ENCODE measurements at regions not wholly inside any gene's neighbourhood (a gene's known extent, or its start where the extent isn't known, plus 50 kb on each side); places are given as distances from the start of the nearest gene placed in this dataset.
"Not testable (repeated sequence)": the region's sequence is repeated elsewhere in the genome, so short reads cannot be mapped to it uniquely, and the experiment has no call there.

DNA sequence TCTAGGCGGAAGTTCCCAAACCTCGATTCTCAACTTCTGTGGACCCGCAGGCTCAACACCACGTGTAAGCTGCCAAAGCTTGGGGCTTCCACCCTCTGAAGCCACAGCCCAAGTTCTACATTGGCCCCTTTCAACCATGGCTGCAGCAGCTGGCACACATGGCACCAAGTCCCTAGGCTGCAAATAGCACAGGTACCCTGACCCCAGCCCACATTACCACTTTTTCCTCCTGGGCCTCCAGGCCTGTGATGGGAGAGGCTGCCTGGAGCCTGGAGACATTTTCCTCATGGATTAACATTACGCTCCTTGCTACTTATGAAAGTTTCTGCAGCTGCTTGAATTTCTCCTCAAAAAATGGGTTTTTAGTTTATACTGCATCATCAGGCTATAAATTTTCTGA, 479.5 kb downstream of the PCDH7 start:
- no peak for DNase-seq

DNA sequence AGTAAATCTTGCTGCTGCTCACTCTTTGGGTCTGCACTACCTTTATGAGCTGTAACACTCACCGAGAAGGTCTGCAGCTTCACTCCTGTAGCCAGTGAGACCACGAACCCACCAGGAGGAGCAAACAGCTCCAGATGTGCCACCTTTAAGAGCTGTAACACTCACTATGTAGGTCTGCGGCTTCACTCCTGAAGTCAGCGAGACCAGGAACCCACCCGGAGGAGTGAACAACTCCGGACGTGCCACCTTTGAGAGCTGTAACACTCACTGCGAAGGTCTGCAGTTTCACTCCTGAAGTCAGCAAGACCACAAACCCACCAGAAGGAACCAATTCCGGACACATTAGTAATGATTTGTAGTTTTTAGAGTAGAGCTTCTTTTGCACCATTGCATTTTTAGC, 481.9 kb downstream of the PCDH7 start:
- DNase-seq: not testable (repeated sequence)

DNA sequence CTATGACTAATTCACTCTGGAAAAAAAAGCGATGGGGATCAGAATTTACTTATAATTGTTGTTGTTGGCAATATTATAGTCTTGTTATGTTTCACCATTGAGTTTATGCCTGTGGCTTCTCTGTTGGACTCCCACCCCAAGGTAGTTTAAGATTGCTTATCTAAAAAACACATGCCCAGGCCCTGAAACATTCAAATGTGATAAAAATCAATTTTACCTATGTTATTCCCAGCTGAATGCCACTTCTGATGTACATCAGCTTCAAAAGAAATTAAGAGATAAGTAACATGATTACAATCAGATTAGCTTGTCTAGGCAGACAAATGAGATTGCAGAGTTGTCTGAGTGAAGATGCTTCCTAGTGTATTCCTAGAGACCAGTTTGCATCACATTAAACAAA, 484.7 kb downstream of the PCDH7 start:
- DNase-seq: no peak

DNA sequence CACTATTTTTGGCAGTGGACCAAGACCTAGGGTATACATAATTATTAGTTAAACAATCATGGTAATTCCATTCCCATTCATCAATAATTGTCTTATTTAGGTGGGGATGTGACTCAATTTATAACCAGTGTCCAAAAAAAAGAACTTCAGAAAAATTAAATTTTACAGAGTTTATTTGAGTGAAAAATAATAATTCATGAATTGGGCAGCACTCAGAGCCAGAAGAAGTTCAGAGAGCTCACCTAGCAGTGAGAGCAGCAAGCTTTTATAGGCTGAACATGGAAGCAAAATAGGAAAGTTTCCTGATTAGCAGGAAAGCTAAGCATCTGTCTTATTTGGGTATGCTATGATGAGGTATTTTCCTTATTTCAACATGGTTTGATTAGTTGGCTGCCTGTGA, 500.8 kb downstream of the PCDH7 start:
- DNase-seq: no peak

DNA sequence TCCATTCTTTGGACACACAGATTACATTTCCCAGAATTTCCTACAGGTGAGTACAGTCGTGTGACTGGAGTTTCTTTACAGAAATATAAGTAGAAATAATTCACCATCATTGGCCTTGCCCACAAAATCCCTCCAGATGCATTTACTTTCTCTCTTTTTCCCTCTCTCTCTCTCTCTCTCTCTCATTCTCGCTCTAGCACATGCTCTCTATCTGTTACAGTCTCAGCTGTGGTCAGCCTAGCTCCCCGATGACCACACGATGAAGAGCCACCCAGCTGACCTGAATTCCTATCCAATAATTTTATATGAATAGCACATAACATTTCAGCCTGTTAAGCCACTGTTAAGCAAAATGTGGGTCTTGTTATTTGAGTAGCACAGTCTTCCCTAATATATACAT, 507.9 kb downstream of the PCDH7 start:
- DNase-seq: no peak

DNA sequence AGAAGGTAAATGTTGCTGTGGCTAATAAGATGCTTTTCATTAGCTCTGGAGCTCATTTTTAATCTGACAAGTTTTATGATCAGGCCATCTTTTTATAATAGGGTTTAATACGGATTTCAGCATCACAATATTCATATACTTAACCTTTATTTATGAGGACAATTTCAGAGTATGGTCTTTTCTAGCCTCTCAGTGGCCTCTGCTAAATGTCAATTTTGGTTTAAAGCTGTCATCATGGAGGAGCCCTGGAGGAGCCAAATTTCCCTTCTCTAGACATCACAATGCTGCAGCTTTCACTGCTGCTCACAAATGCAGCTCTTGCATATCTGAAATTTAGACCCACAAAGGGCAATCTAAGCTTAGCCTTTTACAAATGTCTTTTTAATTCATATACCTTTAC, 510.4 kb downstream of the PCDH7 start:
- DNase-seq: no peak

DNA sequence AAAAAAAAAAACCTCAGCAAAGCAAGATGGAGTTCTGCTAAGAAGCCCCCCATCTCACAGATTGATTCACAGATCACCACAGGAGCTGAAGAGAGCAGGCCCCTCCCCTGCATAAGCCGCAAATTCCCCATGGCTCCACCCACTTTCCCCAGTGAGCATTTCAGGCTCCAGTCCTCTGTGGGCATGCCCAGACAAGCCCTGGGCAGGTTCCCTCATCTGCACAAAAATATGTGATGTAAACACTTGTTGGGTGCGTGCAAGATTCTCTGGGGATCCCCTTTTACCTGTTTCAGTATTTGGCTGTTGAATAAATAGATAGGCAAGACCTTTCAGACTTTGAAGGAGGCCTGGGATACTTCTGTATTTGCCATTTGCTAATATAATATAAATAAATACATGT, 514.3 kb downstream of the PCDH7 start:
- peak; percentile 0 for DNase-seq

DNA sequence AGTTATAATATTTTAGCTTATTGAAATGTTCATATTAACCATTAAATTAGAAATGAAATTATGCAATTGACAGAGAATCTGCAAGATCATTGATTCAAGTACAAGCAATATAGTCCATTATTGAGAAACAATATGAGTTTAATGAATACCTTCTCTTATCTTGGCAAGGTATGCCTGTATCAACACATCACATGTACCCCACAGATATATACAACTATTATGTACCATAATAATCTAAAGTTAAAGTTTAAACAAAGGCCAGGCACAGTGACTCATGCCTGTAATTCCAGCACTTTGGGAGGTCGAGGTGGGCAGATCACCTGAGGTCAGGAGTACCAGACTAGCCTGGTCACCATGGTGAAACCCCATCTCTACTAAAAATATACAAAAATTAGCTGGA, 514.7 kb downstream of the PCDH7 start:
- no peak for DNase-seq

DNA sequence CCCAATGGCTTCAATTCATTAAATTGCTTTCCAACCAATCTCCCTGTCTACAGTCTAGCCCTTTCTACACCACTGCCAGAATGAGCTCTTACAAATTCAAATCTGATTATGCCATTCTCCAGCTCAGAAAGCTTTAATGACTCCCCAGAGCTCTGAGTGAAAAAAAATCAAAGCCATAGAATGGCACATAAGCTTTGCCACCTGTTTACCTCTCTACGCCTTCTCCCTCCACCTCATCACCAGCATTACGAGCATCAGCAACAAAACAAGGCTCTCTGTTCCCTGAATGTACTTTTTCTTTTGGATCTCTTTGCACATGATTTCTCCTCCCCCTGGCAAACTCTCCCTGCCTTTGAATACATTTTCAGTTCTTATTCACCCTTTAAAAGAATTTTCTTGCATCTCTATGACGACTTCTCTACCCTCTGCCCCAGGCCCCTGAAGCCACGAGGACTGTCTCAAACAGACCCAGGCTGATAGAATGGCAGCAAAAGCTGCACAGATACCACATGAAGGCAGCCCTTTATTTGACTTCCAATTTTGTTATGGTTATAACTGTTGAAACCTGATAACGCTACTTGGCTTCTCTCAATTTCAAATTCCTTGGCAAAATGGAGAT, 516.0 kb downstream of the PCDH7 start:
- DNase-seq: no peak

DNA sequence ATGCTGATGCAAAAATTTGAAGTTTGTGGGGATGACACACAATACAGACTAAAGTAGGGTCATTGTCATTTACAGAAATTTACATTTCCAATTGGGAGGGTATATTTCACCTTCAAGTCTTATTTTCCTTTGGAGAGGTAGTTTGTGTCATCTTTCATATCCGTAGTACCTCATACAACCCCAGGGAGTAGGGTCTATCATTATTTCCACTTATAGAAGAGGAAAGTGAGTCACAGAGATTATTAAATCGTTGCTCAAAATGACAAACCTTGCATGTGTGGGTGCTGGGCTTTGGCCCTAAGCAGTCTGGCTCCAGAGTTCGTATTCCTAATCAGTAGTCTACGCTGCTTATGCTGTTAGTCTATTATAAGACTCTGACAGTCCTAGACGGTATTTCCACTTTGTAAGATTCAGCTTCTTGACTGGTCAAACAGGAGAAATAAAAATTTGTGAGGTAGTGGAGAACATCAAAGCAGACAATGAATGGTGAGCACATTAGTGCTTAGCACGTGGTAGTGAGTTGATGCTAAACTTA, 516.5 kb downstream of the PCDH7 start:
- no peak for DNase-seq

DNA sequence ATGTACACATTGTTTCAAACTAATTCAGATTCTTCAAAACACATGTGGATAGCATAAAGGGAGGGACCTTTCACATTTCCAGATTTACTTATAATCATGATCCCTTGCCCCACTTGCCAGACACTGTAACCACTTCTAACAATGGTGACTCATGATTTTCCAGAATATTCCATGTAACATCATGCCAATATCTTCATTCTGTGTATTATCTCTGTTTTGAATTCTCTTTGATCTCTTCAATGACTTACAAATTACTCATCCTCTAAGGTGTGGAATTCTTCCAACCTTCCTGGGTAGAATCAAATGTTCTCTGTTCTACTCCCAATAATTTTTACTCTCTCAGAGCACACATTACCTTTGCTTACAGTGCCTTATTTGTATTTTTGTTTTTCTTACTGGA, 517.1 kb downstream of the PCDH7 start:
- DNase-seq: no peak

DNA sequence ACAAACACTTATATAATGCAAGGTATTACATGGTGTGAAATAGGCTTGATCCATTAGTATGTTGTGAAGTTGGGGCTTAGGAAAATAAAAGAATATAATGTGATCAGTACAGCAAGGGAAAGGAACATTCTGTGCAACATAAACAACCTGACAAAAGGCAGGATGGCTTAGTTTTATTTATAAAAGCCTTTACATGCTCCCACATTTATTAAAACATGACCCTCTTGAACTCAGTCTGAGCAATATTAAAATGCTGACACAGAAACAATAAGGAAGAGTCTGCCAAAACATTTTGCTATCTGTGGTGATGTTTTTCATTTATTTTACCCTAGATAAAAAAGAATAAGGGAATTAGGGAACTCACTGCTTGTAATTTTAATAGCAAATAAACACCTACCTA, 519.7 kb downstream of the PCDH7 start:
- DNase-seq: no peak

DNA sequence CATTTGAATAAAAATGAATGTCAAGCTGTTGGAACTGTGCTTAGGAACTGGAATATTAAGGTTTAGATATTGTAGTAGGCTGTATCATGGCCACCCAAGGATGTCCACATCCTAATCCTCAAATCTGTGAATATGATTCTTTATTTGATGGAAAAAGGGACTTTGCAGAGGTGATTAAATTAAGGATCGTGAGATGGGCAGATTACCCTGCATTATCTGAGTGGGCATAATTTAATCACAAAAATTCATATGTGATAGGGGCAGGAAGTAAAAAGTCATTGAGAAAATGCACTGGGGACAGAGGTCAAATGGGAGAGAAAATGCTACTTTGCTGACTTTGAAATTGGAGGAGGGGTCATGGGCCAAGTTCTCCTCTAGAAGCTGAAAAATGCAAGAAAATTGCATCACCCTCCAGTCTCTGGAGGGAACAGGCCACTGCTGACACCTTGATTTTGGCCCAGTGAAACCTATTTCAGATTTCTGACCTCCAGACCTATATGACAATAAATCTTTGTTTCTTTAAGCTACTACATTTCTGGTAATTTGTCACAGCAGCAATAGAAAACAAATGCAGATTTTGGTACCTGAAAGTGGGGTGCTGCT, 521.4 kb downstream of the PCDH7 start:
- no peak for DNase-seq

DNA sequence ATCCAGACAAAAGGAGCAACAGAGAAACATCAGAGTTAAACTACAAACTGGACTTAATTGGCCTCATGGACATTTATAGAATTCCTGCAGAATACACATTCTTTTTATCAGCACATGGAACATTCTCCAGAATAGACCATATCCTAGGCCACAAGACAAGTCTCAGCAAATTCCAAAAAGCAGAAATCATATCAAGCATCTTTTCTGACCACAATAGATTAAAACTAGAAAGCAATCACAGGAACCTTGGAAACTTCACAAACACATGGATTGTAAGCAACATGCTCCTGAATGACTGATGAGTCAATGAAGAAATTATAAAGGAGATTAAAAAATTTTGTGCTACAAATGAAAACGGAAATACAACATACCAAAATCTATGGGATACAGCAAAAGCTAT, 526.7 kb downstream of the PCDH7 start:
- DNase-seq: no peak

DNA sequence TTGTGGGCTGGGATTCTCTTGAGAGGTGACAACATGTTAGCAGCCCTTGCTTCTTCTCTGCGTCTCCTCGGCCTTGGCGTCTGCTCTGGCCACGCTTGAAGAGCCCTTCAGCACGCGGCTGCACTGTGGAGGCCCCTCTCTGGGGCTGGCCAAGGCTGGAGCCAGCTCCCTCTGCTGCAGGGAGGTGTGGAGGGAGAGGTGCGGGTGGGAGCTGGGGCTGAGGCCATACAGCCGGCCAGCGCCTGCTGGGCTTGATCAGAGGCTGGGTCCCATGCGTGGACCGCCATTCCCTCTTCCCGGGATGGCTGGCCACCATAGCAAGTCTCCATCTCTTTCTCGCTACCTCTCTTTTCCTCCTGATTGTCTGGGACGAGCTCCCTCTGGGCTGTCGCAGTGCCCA, 539.0 kb downstream of the PCDH7 start:
- DNase-seq: no peak

DNA sequence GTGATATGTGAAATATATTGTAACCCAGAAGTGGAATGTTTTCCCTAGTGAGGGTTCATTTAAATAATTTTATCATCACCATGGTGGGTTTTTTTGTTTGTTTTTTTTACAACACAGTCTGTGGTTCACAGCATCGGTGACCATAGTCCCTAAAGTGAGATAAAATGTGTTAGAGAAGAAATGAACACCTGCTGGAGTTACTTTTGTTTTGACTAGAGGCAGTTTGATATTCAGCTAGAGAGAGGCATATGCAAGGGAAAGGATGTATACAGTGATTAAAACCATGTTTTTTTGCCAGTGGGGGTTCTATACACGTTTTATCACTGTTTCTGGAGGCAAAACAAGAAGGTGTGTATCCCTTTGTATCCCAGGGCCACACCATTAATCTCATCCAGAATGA, 541.5 kb downstream of the PCDH7 start:
- no peak for DNase-seq

DNA sequence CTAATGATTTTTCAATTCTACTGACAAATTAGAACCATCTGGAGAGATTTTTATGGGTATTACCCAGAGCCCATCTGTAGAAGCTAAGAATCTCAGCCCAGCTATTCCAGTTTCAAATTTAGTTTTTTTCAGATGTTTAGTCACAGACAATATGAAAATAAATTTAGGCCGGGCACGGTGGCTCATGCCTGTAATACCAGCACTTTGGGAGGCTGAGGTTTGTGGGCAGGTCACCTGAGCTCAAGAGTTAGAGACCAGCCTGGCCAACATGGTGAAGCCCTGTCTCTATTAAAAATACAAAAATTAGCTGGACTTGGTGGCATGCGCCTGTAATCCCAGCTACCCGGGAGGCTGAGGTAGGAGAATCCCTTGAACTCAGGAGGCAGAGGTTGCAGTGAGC, 545.9 kb downstream of the PCDH7 start:
- not testable (repeated sequence) for DNase-seq

DNA sequence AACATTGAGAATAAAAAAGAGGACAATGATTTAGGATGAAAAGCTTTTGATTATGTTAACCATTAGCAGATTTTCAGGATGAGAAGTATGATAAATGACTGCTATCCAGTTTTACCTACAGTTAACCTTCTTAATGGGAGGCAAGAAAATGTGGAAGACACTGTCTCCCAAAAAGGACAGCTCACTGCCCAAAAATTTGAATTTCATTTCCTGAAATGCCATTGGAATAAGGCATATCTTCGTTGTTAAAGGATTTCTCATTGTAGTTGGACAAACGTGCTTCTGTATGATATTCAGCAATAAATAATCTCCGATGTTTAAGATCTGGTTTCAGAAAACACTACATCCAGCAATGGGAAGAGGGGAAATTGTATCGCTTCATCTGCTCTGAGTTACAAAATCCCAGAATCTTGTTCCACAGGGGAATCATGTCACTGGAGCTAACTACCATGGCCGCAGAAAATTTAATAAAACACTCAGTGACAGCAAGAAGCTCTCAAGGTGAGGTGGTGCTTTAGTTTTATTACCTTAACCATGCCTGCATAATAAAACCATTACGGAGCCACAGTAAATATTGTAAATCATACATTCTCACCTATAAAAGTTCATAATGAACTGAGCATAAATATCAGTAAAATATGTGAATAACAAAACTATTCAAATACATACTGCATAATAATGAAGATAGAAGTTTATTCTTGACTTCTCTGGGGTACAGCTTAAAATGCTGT, 552.3 kb downstream of the PCDH7 start:
- DNase-seq: no peak

DNA sequence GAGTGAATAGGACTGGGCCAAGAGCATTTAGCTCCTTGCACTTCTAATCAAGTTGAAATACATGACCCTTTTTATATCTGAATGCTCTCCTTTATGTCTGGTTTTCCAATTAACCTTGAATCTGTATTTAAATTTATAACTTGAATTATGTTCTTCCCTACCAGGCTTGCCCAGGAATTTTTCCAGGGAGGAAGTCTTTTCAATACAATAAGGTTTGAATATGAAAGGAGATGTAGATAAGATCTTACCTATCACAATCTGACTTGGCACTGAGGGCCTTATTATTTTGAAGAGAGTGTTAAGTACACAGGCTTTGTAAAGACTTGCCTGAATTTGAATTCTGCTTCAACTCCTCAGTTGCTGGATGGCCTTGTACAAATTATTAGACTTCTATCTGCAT, 555.7 kb downstream of the PCDH7 start:
- no peak for DNase-seq

DNA sequence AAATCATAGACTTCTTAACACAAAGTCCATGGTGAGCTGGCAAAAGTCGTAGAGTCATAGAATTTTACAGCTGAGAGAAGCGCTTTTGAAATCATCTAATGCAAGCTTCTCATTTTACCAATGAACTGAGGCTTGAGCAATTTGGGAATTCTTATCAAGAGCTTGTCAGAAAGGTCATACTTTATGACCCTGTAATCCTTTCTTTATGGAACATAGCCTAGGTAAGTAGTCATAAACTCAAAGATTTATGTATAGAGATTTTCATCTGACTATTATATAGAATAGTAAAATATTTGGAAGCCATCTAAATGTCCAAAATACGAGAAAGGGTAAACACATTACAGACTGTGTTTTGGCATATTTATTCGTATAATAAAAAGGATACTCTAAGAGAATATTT, 563.5 kb downstream of the PCDH7 start:
- DNase-seq: no peak

DNA sequence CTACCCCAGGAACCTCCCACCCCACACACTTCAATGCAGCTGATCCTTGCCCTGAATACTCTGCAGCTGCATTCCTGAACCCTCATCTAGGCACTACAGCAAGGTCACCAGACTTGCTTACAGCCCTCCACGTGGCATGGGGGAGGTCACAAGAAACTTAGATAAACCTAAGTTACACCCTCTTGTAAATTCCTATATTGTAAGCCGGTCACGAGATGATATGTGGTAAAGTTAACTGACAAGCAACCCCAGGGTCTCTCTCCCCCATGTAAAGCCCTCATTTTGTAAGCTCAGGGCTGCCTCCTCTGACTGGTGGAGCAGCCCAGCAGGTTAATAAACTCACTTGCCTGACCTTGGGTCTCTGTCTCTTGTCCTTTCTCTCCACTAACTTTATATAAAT, 570.7 kb downstream of the PCDH7 start:
- no peak for DNase-seq

DNA sequence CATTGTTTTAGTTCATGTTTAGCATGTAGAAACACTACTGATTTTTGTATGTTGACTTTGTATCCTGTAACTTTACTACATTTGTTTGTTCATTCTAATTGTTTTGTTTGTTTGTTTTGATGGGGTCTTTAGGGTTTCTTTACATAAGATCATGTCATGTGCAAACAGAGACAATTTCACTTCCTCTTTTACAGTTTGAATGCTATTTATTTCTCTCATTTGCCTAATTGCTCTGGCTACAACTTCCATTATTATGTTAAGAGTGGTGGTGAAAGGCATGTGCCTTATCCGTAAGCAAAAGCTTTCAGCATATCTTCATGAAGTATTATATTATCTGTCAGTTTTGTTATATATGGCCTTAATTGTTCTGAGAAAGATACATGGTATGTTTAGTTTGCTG, 571.1 kb downstream of the PCDH7 start:
- no peak for DNase-seq

DNA sequence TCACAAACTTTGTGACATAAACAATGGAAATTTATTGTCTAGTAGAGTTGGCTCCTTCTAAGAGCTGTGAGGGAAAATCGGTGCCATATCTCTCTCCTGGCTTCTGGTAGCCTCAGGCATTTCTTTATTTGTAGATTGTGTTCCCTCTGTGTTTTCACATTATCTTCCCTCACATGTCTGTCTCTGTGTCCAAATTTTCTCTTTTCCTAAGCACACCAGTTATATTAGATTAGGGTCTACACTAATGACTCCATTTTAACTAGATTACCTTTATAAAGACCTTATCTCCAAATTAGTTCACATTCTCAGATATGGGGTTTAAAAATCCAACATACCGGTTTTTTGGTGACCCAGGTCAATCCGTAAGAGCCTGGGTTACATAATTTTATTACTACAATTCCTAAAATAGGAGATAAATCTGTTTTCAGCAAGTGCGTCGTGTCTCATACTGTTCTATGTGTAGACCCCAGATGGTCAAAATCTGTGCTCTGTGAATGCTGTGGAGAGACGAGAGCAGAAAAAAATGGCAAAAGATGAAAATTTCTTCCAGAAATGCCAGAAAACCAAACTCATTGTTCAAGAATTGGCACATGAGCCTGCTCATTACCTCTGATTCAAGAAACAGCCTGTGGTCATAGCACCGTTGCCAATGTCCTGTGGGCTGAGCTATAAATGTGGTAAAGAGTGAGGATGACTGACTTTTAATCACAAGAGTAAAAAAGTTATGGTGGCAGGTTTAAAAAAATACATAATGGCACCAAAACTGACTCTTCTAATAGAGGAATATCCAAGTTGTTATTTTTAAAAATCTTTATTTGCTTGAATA, 574.7 kb downstream of the PCDH7 start:
- DNase-seq: no peak

DNA sequence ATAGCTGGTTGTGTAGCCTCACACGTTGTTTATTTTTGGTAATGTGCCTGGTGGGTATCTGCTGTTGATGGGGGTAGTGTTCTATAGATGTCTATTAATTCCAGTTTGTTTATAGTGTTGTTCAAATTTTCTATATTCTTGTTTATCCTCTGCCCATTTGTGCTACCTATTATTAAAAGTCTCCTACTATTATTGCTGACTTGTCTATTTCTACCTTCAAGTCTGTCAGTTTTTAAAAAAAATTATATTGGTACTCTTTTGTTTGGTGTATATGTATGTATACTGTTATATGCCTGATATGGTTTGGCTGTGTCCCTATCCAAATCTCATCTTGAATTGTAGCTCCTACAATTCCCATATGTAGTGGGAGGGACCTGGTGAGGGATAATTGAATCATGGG, 578.6 kb downstream of the PCDH7 start:
- DNase-seq: no peak

All from activated CD4-positive, alpha-beta T cell treated with anti-CD3 and anti-CD28 coated beads, Interleukin-10, Interleukin-2, amounts not matched to agents 100 ng/mL and 50 ng/mL, durations not matched to agents 16 hours and 8 hours (primary cell).